Astrocyte (in vitro differentiated cells and primary cell): ENCODE measurements at regions not wholly inside any gene's neighbourhood (a gene's known extent, or its start where the extent isn't known, plus 50 kb on each side); places are given as distances from the start of the nearest gene placed in this dataset.

Experiments
- DNase-seq: peaks from one replicate; pipeline ENCODE4 v3.0.0-alpha.2; 2010; ENCODE audit warnings: low read depth
- FAIRE-seq: peaks from 2 replicates; lab custom pipeline; 2011; peaks lifted over from hg19 to GRCh38; lab: Jason Lieb, UNC
- H2AFZ ChIP-seq: 2 replicates; pipeline ENCODE4 v1.6.0; 2012; ENCODE audit warnings: low read depth, low read length, inconsistent platforms
- H3K27ac ChIP-seq: 2 replicates; pipeline ENCODE4 v1.5.1; 2011; ENCODE audit warnings: low read depth, low read length, inconsistent platforms
- H3K27me3 ChIP-seq: 2 replicates; pipeline ENCODE4 v1.6.0; 2011; ENCODE audit warnings: low read length, inconsistent platforms; ENCODE audit not compliant: insufficient read depth
- H3K36me3 ChIP-seq: 2 replicates; pipeline ENCODE4 v1.5.1; 2011; ENCODE audit warnings: low read length, inconsistent platforms; ENCODE audit not compliant: insufficient read depth
- H3K4me1 ChIP-seq: 2 replicates; pipeline ENCODE4 v1.5.1; 2011; ENCODE audit warnings: low read length, inconsistent platforms; ENCODE audit not compliant: insufficient read depth
- H3K4me2 ChIP-seq: 2 replicates; pipeline ENCODE4 v1.6.0; 2012; ENCODE audit warnings: low read length, inconsistent platforms
- H3K4me3 ChIP-seq: 2 replicates; pipeline ENCODE4 v1.5.1; 2011; ENCODE audit warnings: low read depth, mild to moderate bottlenecking, low read length, inconsistent platforms; ENCODE audit not compliant: insufficient read depth
- H3K79me2 ChIP-seq: 2 replicates; pipeline ENCODE4 v1.6.0; 2012; ENCODE audit warnings: mild to moderate bottlenecking, low read length, inconsistent platforms; ENCODE audit not compliant: insufficient read depth
- H3K9ac ChIP-seq: 2 replicates; pipeline ENCODE4 v1.6.0; 2012; ENCODE audit warnings: mild to moderate bottlenecking, low read length, inconsistent platforms
- H3K9me3 ChIP-seq: 2 replicates; pipeline ENCODE4 v1.5.1; 2012; ENCODE audit warnings: low read depth, mild to moderate bottlenecking, low read length, inconsistent platforms; ENCODE audit not compliant: insufficient read depth
- H4K20me1 ChIP-seq: 2 replicates; pipeline ENCODE4 v1.6.0; 2012; ENCODE audit warnings: low read length, inconsistent platforms; ENCODE audit not compliant: insufficient read depth
- H3K27ac Mint-ChIP-seq: one replicate; pipeline ENCODE4 v1.8.0; 2021; ENCODE audit warnings: mild to moderate bottlenecking, mixed read lengths; ENCODE audit not compliant: unreplicated experiment
- H3K27me3 Mint-ChIP-seq: one replicate; pipeline ENCODE4 v1.8.0; 2021; ENCODE audit warnings: low read depth, mixed read lengths; ENCODE audit not compliant: unreplicated experiment
- H3K36me3 Mint-ChIP-seq: one replicate; pipeline ENCODE4 v1.8.0; 2021; ENCODE audit warnings: low read depth, mixed read lengths; ENCODE audit not compliant: unreplicated experiment
- H3K4me1 Mint-ChIP-seq: one replicate; pipeline ENCODE4 v1.8.0; 2021; ENCODE audit warnings: low read depth, mixed read lengths; ENCODE audit not compliant: unreplicated experiment
- H3K4me3 Mint-ChIP-seq: one replicate; pipeline ENCODE4 v1.8.0; 2021; ENCODE audit warnings: mild to moderate bottlenecking, moderate library complexity, mixed read lengths; ENCODE audit not compliant: unreplicated experiment
- H3K9me3 Mint-ChIP-seq: one replicate; pipeline ENCODE4 v1.8.0; 2021; ENCODE audit warnings: mild to moderate bottlenecking, mixed read lengths; ENCODE audit not compliant: unreplicated experiment
- EZH2 ChIP-seq: IDR thresholded peaks from 2 replicates; pipeline ENCODE4 v1.6.1; 2012; ENCODE audit warnings: mild to moderate bottlenecking, low read length, inconsistent platforms; ENCODE audit not compliant: insufficient read depth
- TF ChIP-seq, protein P1 (sequence below): IDR thresholded peaks from 2 replicates; pipeline ENCODE4 v1.5.1; 2011; ENCODE audit warnings: low read depth, mild to moderate bottlenecking, inconsistent platforms, low read length, moderate library complexity; ENCODE audit not compliant: insufficient read depth

DNA sequence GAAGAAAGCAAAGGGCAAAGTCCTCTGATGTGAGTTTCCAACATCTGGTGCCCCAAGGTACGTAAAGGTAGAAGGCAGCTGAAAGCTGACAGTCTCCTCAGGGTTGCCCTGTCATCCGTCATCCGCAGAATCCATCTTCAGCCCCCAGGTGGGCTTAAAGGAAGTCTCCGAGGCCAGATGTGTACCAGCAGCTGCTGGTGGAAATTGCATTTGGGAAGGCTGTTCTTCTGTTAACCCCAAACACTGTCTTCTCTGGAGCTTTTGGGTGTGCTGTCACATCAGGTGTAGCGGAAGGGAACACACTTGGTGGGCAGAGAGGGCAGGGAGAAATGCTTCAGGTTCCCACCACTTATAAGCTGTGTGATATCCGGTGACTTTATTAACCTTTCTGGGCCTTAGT, 310.0 kb upstream of the GATB start:
- TF ChIP-seq, protein P1, sequence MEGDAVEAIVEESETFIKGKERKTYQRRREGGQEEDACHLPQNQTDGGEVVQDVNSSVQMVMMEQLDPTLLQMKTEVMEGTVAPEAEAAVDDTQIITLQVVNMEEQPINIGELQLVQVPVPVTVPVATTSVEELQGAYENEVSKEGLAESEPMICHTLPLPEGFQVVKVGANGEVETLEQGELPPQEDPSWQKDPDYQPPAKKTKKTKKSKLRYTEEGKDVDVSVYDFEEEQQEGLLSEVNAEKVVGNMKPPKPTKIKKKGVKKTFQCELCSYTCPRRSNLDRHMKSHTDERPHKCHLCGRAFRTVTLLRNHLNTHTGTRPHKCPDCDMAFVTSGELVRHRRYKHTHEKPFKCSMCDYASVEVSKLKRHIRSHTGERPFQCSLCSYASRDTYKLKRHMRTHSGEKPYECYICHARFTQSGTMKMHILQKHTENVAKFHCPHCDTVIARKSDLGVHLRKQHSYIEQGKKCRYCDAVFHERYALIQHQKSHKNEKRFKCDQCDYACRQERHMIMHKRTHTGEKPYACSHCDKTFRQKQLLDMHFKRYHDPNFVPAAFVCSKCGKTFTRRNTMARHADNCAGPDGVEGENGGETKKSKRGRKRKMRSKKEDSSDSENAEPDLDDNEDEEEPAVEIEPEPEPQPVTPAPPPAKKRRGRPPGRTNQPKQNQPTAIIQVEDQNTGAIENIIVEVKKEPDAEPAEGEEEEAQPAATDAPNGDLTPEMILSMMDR: no peak
- no peak for TF ChIP-seq EZH2
- Mint-ChIP-seq H3K9me3 (peaks cover 1% of the 10 kb centered on the region), H3K27ac (no peak overlapping the region), H3K4me3 (no peak overlapping the region), H3K36me3 (no peaks in the 10 kb centered on the region), H3K27me3 (peaks cover 16% of the 10 kb centered on the region), H3K4me1 (peaks cover 22% of the 10 kb centered on the region)
- Histone ChIP-seq H3K27ac (no peak overlapping the region), H3K79me2 (no peaks in the 10 kb centered on the region), H3K4me3 (no peak overlapping the region), H3K9me3 (no peaks in the 10 kb centered on the region), H2AFZ (no peak overlapping the region), H3K4me1 (no peaks in the 10 kb centered on the region), H3K27me3 (peaks cover 4% of the 10 kb centered on the region), H3K4me2 (no peak overlapping the region), H3K36me3 (no peaks in the 10 kb centered on the region), H3K9ac (no peak overlapping the region), H4K20me1 (no peaks in the 10 kb centered on the region)
- no peak for FAIRE-seq
- DNase-seq: no peak

DNA sequence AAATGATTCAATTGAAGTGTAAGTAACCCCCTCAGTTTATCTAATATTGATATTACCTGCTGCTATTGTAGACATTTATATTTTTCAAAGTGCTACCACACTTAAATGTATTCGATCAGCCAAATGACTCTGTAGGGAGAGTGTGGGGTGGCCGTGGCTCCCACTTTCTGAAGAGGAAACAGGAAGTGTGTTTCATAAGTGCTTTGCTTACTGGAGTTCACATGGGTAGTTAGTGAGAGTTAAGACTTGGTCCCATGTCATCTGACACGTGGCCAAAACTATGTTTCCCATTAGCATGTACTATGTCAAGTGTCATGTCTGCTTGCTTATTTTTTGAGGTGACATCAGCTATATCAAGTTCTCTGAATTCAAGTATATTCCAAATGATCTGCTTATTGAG, 308.1 kb upstream of the GATB start:
- TF ChIP-seq, protein P1: no peak
- no peak for TF ChIP-seq EZH2
- no peak for DNase-seq
- Mint-ChIP-seq H3K27ac (no peak overlapping the region), H3K9me3 (no peaks in the 10 kb centered on the region), H3K4me1 (peaks cover 28% of the 10 kb centered on the region), H3K36me3 (no peaks in the 10 kb centered on the region), H3K27me3 (peaks cover 4% of the 10 kb centered on the region), H3K4me3 (no peak overlapping the region)
- Histone ChIP-seq H3K27ac (no peak overlapping the region), H3K79me2 (no peaks in the 10 kb centered on the region), H3K9me3 (no peaks in the 10 kb centered on the region), H2AFZ (no peak overlapping the region), H3K4me3 (no peak overlapping the region), H3K27me3 (peaks cover under 1% of the 10 kb centered on the region), H3K36me3 (no peaks in the 10 kb centered on the region), H3K9ac (no peak overlapping the region), H4K20me1 (no peaks in the 10 kb centered on the region), H3K4me2 (no peak overlapping the region), H3K4me1 (no peaks in the 10 kb centered on the region)
- FAIRE-seq: no peak

DNA sequence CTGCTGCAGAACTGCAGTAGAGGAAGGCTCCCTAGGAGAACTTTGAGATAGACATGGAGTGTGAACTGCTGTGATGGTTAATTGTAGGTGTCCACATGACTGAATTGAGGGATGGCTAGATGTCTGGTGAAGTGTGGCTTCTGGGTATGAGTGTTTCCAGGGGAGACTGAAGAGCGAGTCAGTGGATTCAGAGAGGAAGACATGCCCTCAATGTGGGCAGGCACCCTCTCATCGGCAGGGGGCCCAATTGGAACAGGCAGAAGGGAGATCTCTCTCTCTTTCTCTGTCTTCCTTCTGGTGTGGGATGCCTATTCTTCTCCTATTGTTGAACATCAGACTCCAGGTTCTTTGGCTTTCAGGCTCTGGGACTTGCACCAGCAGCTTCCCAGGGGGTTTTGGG, 304.7 kb upstream of the GATB start:
- Histone ChIP-seq H3K79me2 (no peaks in the 10 kb centered on the region), H3K9ac (no peak overlapping the region), H3K4me1 (no peaks in the 10 kb centered on the region), H3K4me2 (no peak overlapping the region), H3K4me3 (no peak overlapping the region), H3K36me3 (no peaks in the 10 kb centered on the region), H3K27ac (no peak overlapping the region), H4K20me1 (no peaks in the 10 kb centered on the region), H3K9me3 (no peaks in the 10 kb centered on the region), H3K27me3 (peaks cover 2% of the 10 kb centered on the region), H2AFZ (no peak overlapping the region)
- TF ChIP-seq EZH2: no peak
- TF ChIP-seq, protein P1: no peak
- Mint-ChIP-seq H3K9me3 (no peaks in the 10 kb centered on the region), H3K27ac (no peak overlapping the region), H3K36me3 (no peaks in the 10 kb centered on the region), H3K4me3 (no peak overlapping the region), H3K4me1 (peaks cover 13% of the 10 kb centered on the region), H3K27me3 (peaks cover 4% of the 10 kb centered on the region)
- DNase-seq: no peak
- FAIRE-seq: no peak
